ENCODE measurements at regions not wholly inside any gene's neighbourhood (a gene's known extent, or its start where the extent isn't known, plus 50 kb on each side); places are given as distances from the start of the nearest gene placed in this dataset.

GRCh38 chr12:114192013-114192412, 213.9 kb downstream of the TBX5 start:
- no peak overlapping the region for H3K18ac ChIP-seq (ENCODE audit: insufficient read length, low read depth, low read length)
- H3K36me3 Mint-ChIP-seq (ENCODE audit: insufficient read depth in 1 of 3, low read depth in 3 of 3) = no peaks in the 10 kb centered on the region; a peak in 2 of 7 replicates
- H4K91ac ChIP-seq (ENCODE audit: insufficient read length, low read depth, low read length) = no peak overlapping the region
- H3K14ac ChIP-seq (ENCODE audit: insufficient read depth, low read length) = no peak overlapping the region
- H3K4me3 Mint-ChIP-seq = no peak overlapping the region
- WGBS (ENCODE audit: extremely low coverage, insufficient read length, low lambda C conversion rate) = no CpG with 5 or more reads among the region's 4 CpGs
- no peaks in the 10 kb centered on the region for H3K79me1 ChIP-seq (ENCODE audit: insufficient read depth, low read depth, low read length, poor library complexity, severe bottlenecking)
- H4K8ac ChIP-seq (replicated peaks; ENCODE audit: insufficient read length, low read depth, low read length) = no peak overlapping the region
- H3K23me2 ChIP-seq (ENCODE audit: insufficient read length, low read depth, low read length, poor library complexity, severe bottlenecking) = no peaks in the 10 kb centered on the region
- H3K4ac ChIP-seq (ENCODE audit: low read depth, low read length) = no peak overlapping the region
- no peak overlapping the region for H2BK15ac ChIP-seq (ENCODE audit: low read depth, low read length)
- no peak overlapping the region for H3K4me2 ChIP-seq (ENCODE audit: insufficient read depth, insufficient read length, low read length)
- no peak overlapping the region for H2BK120ac ChIP-seq (ENCODE audit: low read depth, low read length, poor library complexity, severe bottlenecking)
- no peaks in the 10 kb centered on the region for H4K20me1 ChIP-seq (ENCODE audit: control insufficient read depth, insufficient read depth, insufficient read length)
- H3K23ac ChIP-seq (ENCODE audit: insufficient read length, low read depth, low read length) = no peak overlapping the region
- no peak overlapping the region for H3K27ac Mint-ChIP-seq
- no peak overlapping the region for H2BK12ac ChIP-seq (ENCODE audit: insufficient read length, low read depth, low read length)
- DNase-seq = no peak
- peaks cover 33% of the 10 kb centered on the region for H3K27me3 Mint-ChIP-seq (ENCODE audit: low read depth)
- no peak overlapping the region for H4K5ac ChIP-seq (ENCODE audit: insufficient read length, low read depth, low read length)
- no peak overlapping the region for H3K56ac ChIP-seq (ENCODE audit: insufficient read length, low read depth, low read length)
- no peaks in the 10 kb centered on the region for H3K9me3 Mint-ChIP-seq
- H3K27ac ChIP-seq (ENCODE audit: insufficient read length, low read depth, low read length) = no peak overlapping the region
- no peaks in the 10 kb centered on the region; the same call in 1 of the 2 replicates for H3K4me1 ChIP-seq (ENCODE audit: insufficient read depth, low read length)
- H3K27me3 ChIP-seq (ENCODE audit: insufficient read depth, low read length) = no peaks in the 10 kb centered on the region
- H3K9ac ChIP-seq (ENCODE audit: extremely low read depth, insufficient read length, low read length) = no peak overlapping the region
- H3K4me1 Mint-ChIP-seq = peaks cover 31 to 44% of the 10 kb centered on the region in 2 experiments
- H2BK5ac ChIP-seq (ENCODE audit: insufficient read length, low read length) = no peak overlapping the region
- no peak overlapping the region for H2AK5ac ChIP-seq (ENCODE audit: insufficient read length, low read length)
- H2BK20ac ChIP-seq (ENCODE audit: low read depth, low read length, poor library complexity, severe bottlenecking) = no peak overlapping the region
- H3K79me2 ChIP-seq (ENCODE audit: insufficient read depth, low read length) = no peaks in the 10 kb centered on the region
- H3K9me3 ChIP-seq (ENCODE audit: control insufficient read depth, low read depth, low read length) = no peaks in the 10 kb centered on the region
- no peak overlapping the region for H3T11ph ChIP-seq (ENCODE audit: low read length)
- H2AFZ ChIP-seq (ENCODE audit: low read length) = no peak overlapping the region
- TF ChIP-seq CTCF (conservative IDR thresholded peaks at IDR 0.05) = no peak
